Kidney (tissue), 13 donors: ENCODE measurements at regions not wholly inside any gene's neighbourhood (a gene's known extent, or its start where the extent isn't known, plus 50 kb on each side); places are given as distances from the start of the nearest gene placed in this dataset.

ENCODE experiments used
- DNase-seq, 5 donors: peaks; one replicate each; pipeline ENCODE4 v3.0.0-alpha.2; 2013 to 2020
- FAIRE-seq: peaks from 2 replicates; lab custom pipeline; 2012; peaks lifted over from hg19 to GRCh38; lab: Jason Lieb, UNC
- H3K27ac ChIP-seq, 2 donors: one replicate each; pipeline ENCODE4 v1.7.0; 2013; ENCODE audit warnings: low read depth in 2 of 2, low read length in 2 of 2, inconsistent platforms in 1 of 2
- H3K27me3 ChIP-seq: one replicate; pipeline ENCODE4 v1.7.1; 2013; ENCODE audit warnings: low read length, inconsistent platforms; ENCODE audit not compliant: control insufficient read depth, insufficient read depth
- H3K36me3 ChIP-seq, 3 donors: one replicate each; pipeline versions ENCODE4 v1.7.0 to v1.7.1; 2013; ENCODE audit warnings: low read length in 3 of 3, control low read depth in 1 of 3, inconsistent platforms in 1 of 3; ENCODE audit not compliant: insufficient read depth in 3 of 3, control insufficient read depth in 2 of 3
- H3K4me1 ChIP-seq, 3 donors: one replicate each; pipeline versions ENCODE4 v1.7.0 to v1.7.1; 2013; ENCODE audit warnings: low read length in 3 of 3, inconsistent platforms in 1 of 3, low read depth in 1 of 3; ENCODE audit not compliant: control insufficient read depth in 2 of 3, insufficient read depth in 2 of 3
- H3K4me3 ChIP-seq, 3 donors: one replicate each; pipeline versions ENCODE4 v1.7.0 to v1.8.1; 2013; ENCODE audit warnings: low read length in 3 of 3, control low read depth in 1 of 3, inconsistent platforms in 1 of 3
- H3K9ac ChIP-seq, 3 donors: one replicate each; pipeline versions ENCODE4 v1.7.0 to v1.7.1; 2013; ENCODE audit warnings: low read length in 3 of 3, control low read depth in 1 of 3, inconsistent platforms in 1 of 3
- H3K9me3 ChIP-seq, 3 donors: one replicate each; pipeline versions ENCODE4 v1.7.0 to v1.7.1; 2013; ENCODE audit warnings: low read length in 3 of 3, control low read depth in 1 of 3, inconsistent platforms in 1 of 3; ENCODE audit not compliant: control insufficient read depth in 2 of 3, insufficient read depth in 1 of 3
- CTCF ChIP-seq: IDR thresholded peaks from 3 replicates; pipeline ENCODE4 v1.5.1; 2012; ENCODE audit warnings: mild to moderate bottlenecking, moderate library complexity, borderline replicate concordance; ENCODE audit not compliant: insufficient read depth; ENCODE audit errors: extremely low read depth
- intact Hi-C: fragments of 100-400 bp; cut with DNase I; formaldehyde crosslinking; loops from one replicate; pipeline ENCODE4 v1.11.1; 2022
- donor health status: control.
- donor health status: control.
- donor health status: control.
- donor health status: control.
- donor health status: control.
- donor health status: DM: yes; HTN: yes; CAD: no.
- donor health status: Normal renal cell carcinoma (clear cell type).

GRCh38 chr11:44361813-44362212, 51.9 kb upstream of the ALX4 start:
- DNase-seq (no peak), FAIRE-seq (no peak)
- intact Hi-C loops: no loop called here
- no peak overlapping the region for H3K4me3 ChIP-seq
- H3K27me3 ChIP-seq: no peaks in the 10 kb centered on the region
- no peak overlapping the region for H3K9ac ChIP-seq
- H3K9me3 ChIP-seq: peaks cover 0 to 8% (median 0%) of the 10 kb centered on the region in 3 donors
- H3K4me1 ChIP-seq: no peaks in the 10 kb centered on the region
- H3K36me3 ChIP-seq: no peaks in the 10 kb centered on the region
- TF ChIP-seq CTCF: no peak
- H3K27ac ChIP-seq: no peak overlapping the region

- no peak overlapping the region for H3K27ac ChIP-seq
- peaks cover 0 to 8% (median 0%) of the 10 kb centered on the region in 3 donors for H3K9me3 ChIP-seq
- H3K27me3 ChIP-seq: no peaks in the 10 kb centered on the region
- H3K4me3 ChIP-seq: no peak overlapping the region
- H3K36me3 ChIP-seq: no peaks in the 10 kb centered on the region
- H3K9ac ChIP-seq: no peak overlapping the region
- intact Hi-C loops: no loop called here
- FAIRE-seq (no peak), DNase-seq (no peak)
- no peak for TF ChIP-seq CTCF
- no peaks in the 10 kb centered on the region for H3K4me1 ChIP-seq
Measured at GRCh38 chr11:44363116-44363515, 53.2 kb upstream of the ALX4 start.

GRCh38 chr11:44364596-44364995, 54.7 kb upstream of the ALX4 start:
- no peak for FAIRE-seq

More at GRCh38 chr11:44364596-44364995, 54.7 kb upstream of the ALX4 start:
- no peak for TF ChIP-seq CTCF
- H3K27me3 ChIP-seq: no peaks in the 10 kb centered on the region
- intact Hi-C loops: no loop called here
- H3K4me1 ChIP-seq: no peaks in the 10 kb centered on the region
- no peaks in the 10 kb centered on the region for H3K36me3 ChIP-seq
- no peak for DNase-seq
- no peak overlapping the region for H3K4me3 ChIP-seq
- H3K9me3 ChIP-seq: peaks cover 0 to 8% (median 0%) of the 10 kb centered on the region in 3 donors
- no peak overlapping the region for H3K9ac ChIP-seq
- no peak overlapping the region for H3K27ac ChIP-seq
